Hepatocyte (in vitro differentiated cells): ENCODE measurements at regions not wholly inside any gene's neighbourhood (a gene's known extent, or its start where the extent isn't known, plus 50 kb on each side); places are given as distances from the start of the nearest gene placed in this dataset.
"Not testable (repeated sequence)": the region's sequence is repeated elsewhere in the genome, so short reads cannot be mapped to it uniquely, and the experiment has no call there.

ENCODE experiments used
- DNase-seq: peaks from one replicate; pipeline ENCODE4 v3.0.0-alpha.2; 2016; ENCODE audit warnings: low spot score
- H2AFZ ChIP-seq: fragments of 200-600 bp; sonication (generic); 2 replicates; pipeline ENCODE4 v1.6.0; 2016; ENCODE audit warnings: antibody characterized with exemption, mild to moderate bottlenecking
- H3K27ac ChIP-seq: fragments of 200-600 bp; sonication (generic); 2 replicates; pipeline ENCODE4 v1.5.1; 2016; ENCODE audit warnings: mild to moderate bottlenecking
- H3K27me3 ChIP-seq: fragments of 200-600 bp; sonication (generic); 2 replicates; pipeline ENCODE4 v1.6.1; 2016
- H3K36me3 ChIP-seq: fragments of 200-600 bp; sonication (generic); replicated peaks from 2 replicates; pipeline ENCODE4 v1.5.1; 2016; ENCODE audit warnings: low read depth; ENCODE audit not compliant: insufficient read depth
- H3K4me1 ChIP-seq: fragments of 200-600 bp; sonication (generic); 2 replicates; pipeline ENCODE4 v1.5.1; 2016; ENCODE audit warnings: mild to moderate bottlenecking, moderate library complexity; ENCODE audit not compliant: insufficient read depth
- H3K4me2 ChIP-seq: fragments of 200-600 bp; sonication (generic); 2 replicates; pipeline ENCODE4 v1.6.0; 2016
- H3K4me3 ChIP-seq: fragments of 200-600 bp; sonication (generic); 2 replicates; pipeline ENCODE4 v1.5.1; 2016; ENCODE audit warnings: mild to moderate bottlenecking
- H3K79me2 ChIP-seq: fragments of 200-600 bp; sonication (generic); 2 replicates; pipeline ENCODE4 v1.6.0; 2017; ENCODE audit warnings: mild to moderate bottlenecking
- H3K9me2 ChIP-seq: fragments of 200-600 bp; sonication (generic); replicated peaks from 2 replicates; pipeline ENCODE4 v1.6.0; 2017; ENCODE audit warnings: mild to moderate bottlenecking; ENCODE audit not compliant: insufficient read depth
- H3K9me3 ChIP-seq: fragments of 200-600 bp; sonication (generic); 2 replicates; pipeline ENCODE4 v1.5.1; 2016; ENCODE audit warnings: low read depth, mild to moderate bottlenecking
- H4K20me1 ChIP-seq: fragments of 200-600 bp; sonication (generic); 2 replicates; pipeline ENCODE4 v1.6.0; 2016; ENCODE audit warnings: mild to moderate bottlenecking; ENCODE audit not compliant: insufficient read depth, poor library complexity, severe bottlenecking
- CTCF ChIP-seq: fragments of 200-600 bp; sonication (generic); IDR thresholded peaks from 2 replicates; pipeline ENCODE4 v1.5.1; 2016; ENCODE audit warnings: antibody characterized with exemption, mild to moderate bottlenecking; ENCODE audit not compliant: poor library complexity
- EZH2 ChIP-seq: fragments of 200-600 bp; sonication (generic); IDR thresholded peaks from 2 replicates; pipeline ENCODE4 v1.6.1; 2016; ENCODE audit warnings: antibody characterized with exemption, mild to moderate bottlenecking, borderline replicate concordance
- EZH2phosphoT487 ChIP-seq: fragments of 200-600 bp; sonication (generic); IDR thresholded peaks from one replicate; pipeline ENCODE4 v1.6.1; 2018; ENCODE audit warnings: antibody characterized with exemption, mild to moderate bottlenecking, low read depth, moderate library complexity; ENCODE audit not compliant: unreplicated experiment, severe bottlenecking
- WGBS: methylation state at CpG from one replicate; pipeline ENCODE4 v1.1.6; 2016; ENCODE audit warnings: low lambda C conversion rate; ENCODE audit errors: missing lambda C conversion rate; 5-methylcytosine and 5-hydroxymethylcytosine counted together

GRCh38 chr17:74140282-74140681, 63.2 kb upstream of the RPL38 start:
- no peaks in the 10 kb centered on the region for H3K79me2 ChIP-seq
- no peak overlapping the region for H2AFZ ChIP-seq
- TF ChIP-seq EZH2 (no peak), CTCF (no peak), EZH2phosphoT487 (no peak)
- H3K4me3 ChIP-seq: no peak overlapping the region
- no peaks in the 10 kb centered on the region for H3K36me3 ChIP-seq
- no peak overlapping the region for H3K4me2 ChIP-seq
- H3K27ac ChIP-seq: no peak overlapping the region
- H4K20me1 ChIP-seq: no peaks in the 10 kb centered on the region
- no peaks in the 10 kb centered on the region for H3K4me1 ChIP-seq
- no peaks in the 10 kb centered on the region for H3K9me2 ChIP-seq
- no peak for DNase-seq
- 84% methylated on average over 3 of the region's 3 CpGs for WGBS
- H3K9me3 ChIP-seq: no peaks in the 10 kb centered on the region
- H3K27me3 ChIP-seq: no peaks in the 10 kb centered on the region

- H3K36me3 ChIP-seq: no peaks in the 10 kb centered on the region
- no peak for TF ChIP-seq EZH2phosphoT487
- TF ChIP-seq EZH2: no peak
- no peak for TF ChIP-seq CTCF
- DNase-seq: no peak
- no peaks in the 10 kb centered on the region for H3K27me3 ChIP-seq
- H4K20me1 ChIP-seq: no peaks in the 10 kb centered on the region
- no peaks in the 10 kb centered on the region for H3K9me2 ChIP-seq
- H3K4me1 ChIP-seq: no peaks in the 10 kb centered on the region
- H3K4me2 ChIP-seq: no peak overlapping the region
- no peak overlapping the region for H3K4me3 ChIP-seq
- H3K9me3 ChIP-seq: no peaks in the 10 kb centered on the region
- H2AFZ ChIP-seq: no peak overlapping the region
- H3K79me2 ChIP-seq: no peaks in the 10 kb centered on the region
- H3K27ac ChIP-seq: no peak overlapping the region
Observed at GRCh38 chr17:74141612-74142011, 61.9 kb upstream of the RPL38 start.

DNA sequence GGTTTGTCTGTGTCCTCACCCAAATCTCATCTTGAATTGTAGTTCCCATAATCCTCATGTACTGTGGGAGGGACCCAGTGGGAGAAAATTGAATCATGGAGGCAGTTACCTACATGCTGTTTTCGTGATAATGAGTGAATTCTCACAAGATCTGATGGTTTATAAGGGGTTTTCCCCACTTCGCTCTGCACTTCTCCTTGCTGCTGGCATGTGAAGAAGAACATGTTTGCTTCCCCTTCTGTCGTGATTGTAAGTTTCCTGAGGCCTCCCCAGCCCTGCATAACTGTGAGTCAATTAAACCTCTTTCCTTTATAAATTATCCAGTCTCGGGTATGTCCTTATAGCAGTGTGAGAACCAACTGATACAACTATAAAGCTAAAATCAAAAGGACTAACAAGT, 60.2 kb upstream of the RPL38 start:
- not testable (repeated sequence) for H4K20me1 ChIP-seq, H3K36me3 ChIP-seq, H3K79me2 ChIP-seq, H3K4me1 ChIP-seq, H3K9me2 ChIP-seq, H3K4me3 ChIP-seq, DNase-seq, H3K4me2 ChIP-seq, H3K27me3 ChIP-seq, H2AFZ ChIP-seq, H3K9me3 ChIP-seq, H3K27ac ChIP-seq
- 80% methylated on average over 4 of the region's 4 CpGs for WGBS

GRCh38 chr17:74145756-74146155, 57.7 kb upstream of the RPL38 start:
- Histone ChIP-seq H3K4me3 (no peak overlapping the region), H3K4me2 (no peak overlapping the region), H2AFZ (no peak overlapping the region), H3K36me3 (no peaks in the 10 kb centered on the region), H4K20me1 (no peaks in the 10 kb centered on the region), H3K79me2 (no peaks in the 10 kb centered on the region), H3K4me1 (no peaks in the 10 kb centered on the region), H3K9me2 (no peaks in the 10 kb centered on the region), H3K9me3 (no peaks in the 10 kb centered on the region), H3K27ac (no peak overlapping the region), H3K27me3 (no peaks in the 10 kb centered on the region)
- DNase-seq: no peak
- TF ChIP-seq EZH2phosphoT487 (no peak), CTCF (no peak), EZH2 (no peak)
- 63% methylated on average over 6 of the region's 6 CpGs for WGBS
